GDM1 (cell line): ENCODE measurements at regions not wholly inside any gene's neighbourhood (a gene's known extent, or its start where the extent isn't known, plus 50 kb on each side); places are given as distances from the start of the nearest gene placed in this dataset.

ENCODE experiments used
- DNase-seq: peaks from one replicate; lab custom pipeline; 2025; lab: John Stamatoyannopoulos, UW

- DNase-seq = no peak
Measured at GRCh38 chr11:69365558-69365957, 71.6 kb downstream of the MYEOV start.

- no peak for DNase-seq
Measured at GRCh38 chr11:69366591-69366990, 72.6 kb downstream of the MYEOV start.

- no peak for DNase-seq
Measured at GRCh38 chr11:69367211-69367964, 73.4 kb downstream of the MYEOV start.

GRCh38 chr11:69368119-69368880 is 74.3 kb downstream of the MYEOV start:
- DNase-seq = no peak

GRCh38 chr11:69369210-69369825 is 75.4 kb downstream of the MYEOV start:
- DNase-seq = no peak

- DNase-seq = no peak
Measured at GRCh38 chr11:69369945-69370344, 76.0 kb downstream of the MYEOV start.

GRCh38 chr11:69370984-69371709 is 77.2 kb downstream of the MYEOV start:
- no peak for DNase-seq

- DNase-seq = no peak
Measured at GRCh38 chr11:69371731-69372588, 78.0 kb downstream of the MYEOV start.

- DNase-seq = no peak
Measured at GRCh38 chr11:69372589-69373250, 78.8 kb downstream of the MYEOV start.

GRCh38 chr11:69373251-69373635 is 79.3 kb downstream of the MYEOV start:
- no peak for DNase-seq

- DNase-seq = peak; percentile 24
Measured at GRCh38 chr11:69374110-69374945, 80.4 kb downstream of the MYEOV start.

GRCh38 chr11:69374946-69375310 is 81.0 kb downstream of the MYEOV start:
- DNase-seq = no peak

GRCh38 chr11:69375316-69376154 is 81.6 kb downstream of the MYEOV start:
- no peak for DNase-seq

- DNase-seq = no peak
Measured at GRCh38 chr11:69376155-69377028, 82.4 kb downstream of the MYEOV start.

GRCh38 chr11:69377029-69377952 is 83.3 kb downstream of the MYEOV start:
- DNase-seq = no peak

GRCh38 chr11:69377953-69378302 is 84.0 kb downstream of the MYEOV start:
- DNase-seq = no peak
